SK-N-SH (cell line): ENCODE measurements at regions not wholly inside any gene's neighbourhood (a gene's known extent, or its start where the extent isn't known, plus 50 kb on each side); places are given as distances from the start of the nearest gene placed in this dataset.

Experiments used
- CHD2 ChIP-seq: fragments of 150-350 bp; IDR thresholded peaks from 2 replicates; pipeline ENCODE4 v1.6.1; 2018; ENCODE audit warnings: low read length; ENCODE audit not compliant: partially characterized antibody
- CTCF ChIP-seq: fragments of 200-600 bp; sonication (generic); IDR thresholded peaks from 2 replicates; pipeline ENCODE4 v1.6.1; 2017; ENCODE audit warnings: antibody characterized with exemption, mild to moderate bottlenecking, moderate library complexity
- EP300 ChIP-seq, 2 experiments: IDR thresholded peaks; 2 replicates each; pipeline versions ENCODE4 v1.4.0 to v1.6.1; 2012; ENCODE audit warnings: borderline replicate concordance in 1 of 2, low read depth in 1 of 2, low read length in 1 of 2
- EZH2phosphoT487 ChIP-seq: fragments of 200-600 bp; sonication (generic); IDR thresholded peaks from 2 replicates; pipeline ENCODE4 v1.6.1; 2017; ENCODE audit warnings: low read depth, mixed run types, mild to moderate bottlenecking, antibody characterized with exemption, moderate library complexity, borderline replicate concordance
- RFX5 ChIP-seq: IDR thresholded peaks from 2 replicates; pipeline ENCODE4 v1.6.1; 2012; ENCODE audit warnings: mild to moderate bottlenecking, improper control_type of control experiment, low read length
- USF2 ChIP-seq: fragments of 150-350 bp; IDR thresholded peaks from 2 replicates; pipeline ENCODE4 v1.6.1; 2017; ENCODE audit warnings: antibody characterized with exemption, low read length, low read depth, borderline replicate concordance
- YY1 ChIP-seq: IDR thresholded peaks from 2 replicates; pipeline ENCODE4 v1.4.0; 2012; ENCODE audit warnings: low read depth, mild to moderate bottlenecking

- TF ChIP-seq YY1 (no peak), CHD2 (no peak), EZH2phosphoT487 (no peak), CTCF (no peak), EP300 (IDR thresholded peaks at IDR 0.05; ENCODE audit: borderline replicate concordance in 1 of 2, low read depth in 1 of 2, low read length in 1 of 2) (no peak), RFX5 (no peak), USF2 (no peak)
Measured at GRCh38 chr17:22202702-22203101, 510.4 kb downstream of the KCNJ18 start.
